ENCODE measurements at regions not wholly inside any gene's neighbourhood (a gene's known extent, or its start where the extent isn't known, plus 50 kb on each side); places are given as distances from the start of the nearest gene placed in this dataset.

GRCh38 chr5:29524227-29524626 is 1669.3 kb upstream of the CDH6 start:
- no peak for DNase-seq (ENCODE audit: low spot score)
- intact Hi-C loops (cut with micrococcal nuclease; ENCODE audit: unreplicated experiment), result no loop called here
- POLR2A ChIA-PET, result no interaction called here
- BruUV-seq (replicated peaks), result no TSS peak
- H3K4me1 ChIP-seq (ENCODE audit: insufficient read depth, low read length, poor library complexity, severe bottlenecking), result no peaks in the 10 kb centered on the region
- H3K4me2 ChIP-seq (ENCODE audit: low read length), result no peak overlapping the region
- TF ChIP-seq, protein P1, sequence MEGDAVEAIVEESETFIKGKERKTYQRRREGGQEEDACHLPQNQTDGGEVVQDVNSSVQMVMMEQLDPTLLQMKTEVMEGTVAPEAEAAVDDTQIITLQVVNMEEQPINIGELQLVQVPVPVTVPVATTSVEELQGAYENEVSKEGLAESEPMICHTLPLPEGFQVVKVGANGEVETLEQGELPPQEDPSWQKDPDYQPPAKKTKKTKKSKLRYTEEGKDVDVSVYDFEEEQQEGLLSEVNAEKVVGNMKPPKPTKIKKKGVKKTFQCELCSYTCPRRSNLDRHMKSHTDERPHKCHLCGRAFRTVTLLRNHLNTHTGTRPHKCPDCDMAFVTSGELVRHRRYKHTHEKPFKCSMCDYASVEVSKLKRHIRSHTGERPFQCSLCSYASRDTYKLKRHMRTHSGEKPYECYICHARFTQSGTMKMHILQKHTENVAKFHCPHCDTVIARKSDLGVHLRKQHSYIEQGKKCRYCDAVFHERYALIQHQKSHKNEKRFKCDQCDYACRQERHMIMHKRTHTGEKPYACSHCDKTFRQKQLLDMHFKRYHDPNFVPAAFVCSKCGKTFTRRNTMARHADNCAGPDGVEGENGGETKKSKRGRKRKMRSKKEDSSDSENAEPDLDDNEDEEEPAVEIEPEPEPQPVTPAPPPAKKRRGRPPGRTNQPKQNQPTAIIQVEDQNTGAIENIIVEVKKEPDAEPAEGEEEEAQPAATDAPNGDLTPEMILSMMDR (conservative IDR thresholded peaks at IDR 0.05; ENCODE audit: low read length), result no peak
- no peak for TF ChIP-seq EZH2phosphoT487 (IDR thresholded peaks at IDR 0.05; ENCODE audit: borderline replicate concordance, low read depth, low read length)
- H3K36me3 ChIP-seq (ENCODE audit: insufficient read depth, low read length), result no peaks in the 10 kb centered on the region
- no peak overlapping the region for H3K4me3 ChIP-seq (ENCODE audit: low read depth, low read length, poor library complexity, severe bottlenecking)
- no peak overlapping the region for H2AFZ ChIP-seq (ENCODE audit: low read length)
- H3K79me2 ChIP-seq (ENCODE audit: insufficient read depth, low read depth, low read length), result no peaks in the 10 kb centered on the region
- CTCF ChIA-PET (ENCODE audit: unreplicated experiment), result no interaction called here
- no peaks in the 10 kb centered on the region for H4K20me1 ChIP-seq (ENCODE audit: insufficient read depth, low read length)
- H3K9me2 ChIP-seq (ENCODE audit: insufficient read depth, low read length), result no peaks in the 10 kb centered on the region
- H3K9me3 ChIP-seq (ENCODE audit: low read length), result 0 out of 2 replicates have a peak, but pooled peaks cover 8% of the 10 kb centered on the region
- H3K27ac ChIP-seq (ENCODE audit: low read depth, low read length, poor library complexity, severe bottlenecking), result no peak overlapping the region

GRCh38 chr5:29518176-29518575 is 1675.3 kb upstream of the CDH6 start:
- no TSS peak for BruUV-seq (replicated peaks)

GRCh38 chr5:29516224-29516623 is 1677.3 kb upstream of the CDH6 start:
- Histone ChIP-seq H3K4me2 (ENCODE audit: low read length) (no peak overlapping the region), H3K9me2 (ENCODE audit: insufficient read depth, low read length) (no peaks in the 10 kb centered on the region), H3K4me1 (ENCODE audit: insufficient read depth, low read length, poor library complexity, severe bottlenecking) (no peaks in the 10 kb centered on the region), H3K4me3 (ENCODE audit: low read depth, low read length, poor library complexity, severe bottlenecking) (no peak overlapping the region), H3K36me3 (ENCODE audit: insufficient read depth, low read length) (no peaks in the 10 kb centered on the region), H4K20me1 (ENCODE audit: insufficient read depth, low read length) (no peaks in the 10 kb centered on the region), H3K27ac (ENCODE audit: low read depth, low read length, poor library complexity, severe bottlenecking) (no peak overlapping the region), H3K9me3 (ENCODE audit: low read length) (peaks cover 5% of the 10 kb centered on the region; the same call in 1 of the 2 replicates), H3K79me2 (ENCODE audit: insufficient read depth, low read depth, low read length) (no peaks in the 10 kb centered on the region), H2AFZ (ENCODE audit: low read length) (no peak overlapping the region)
- no peak for DNase-seq (ENCODE audit: low spot score)
- intact Hi-C loops (cut with micrococcal nuclease; ENCODE audit: unreplicated experiment), result no loop called here
- ChIA-PET CTCF (ENCODE audit: unreplicated experiment) (no interaction called here), POLR2A (no interaction called here)
- TF ChIP-seq EZH2phosphoT487 (IDR thresholded peaks at IDR 0.05; ENCODE audit: borderline replicate concordance, low read depth, low read length), result no peak
- TF ChIP-seq, protein P1 (conservative IDR thresholded peaks at IDR 0.05; ENCODE audit: low read length), result no peak
- BruUV-seq (replicated peaks), result no TSS peak

More at GRCh38 chr5:29518176-29518575, 1675.3 kb upstream of the CDH6 start:
- no peaks in the 10 kb centered on the region for H3K9me2 ChIP-seq (ENCODE audit: insufficient read depth, low read length)
- no peak overlapping the region for H2AFZ ChIP-seq (ENCODE audit: low read length)
- H3K4me3 ChIP-seq (ENCODE audit: low read depth, low read length, poor library complexity, severe bottlenecking), result no peak overlapping the region
- H3K9me3 ChIP-seq (ENCODE audit: low read length), result peaks cover 5% of the 10 kb centered on the region; the same call in 1 of the 2 replicates
- no peak for DNase-seq (ENCODE audit: low spot score)
- H3K4me2 ChIP-seq (ENCODE audit: low read length), result no peak overlapping the region
- H3K36me3 ChIP-seq (ENCODE audit: insufficient read depth, low read length), result no peaks in the 10 kb centered on the region
- POLR2A ChIA-PET, result no interaction called here
- TF ChIP-seq, protein P1 (conservative IDR thresholded peaks at IDR 0.05; ENCODE audit: low read length), result no peak
- TF ChIP-seq EZH2phosphoT487 (IDR thresholded peaks at IDR 0.05; ENCODE audit: borderline replicate concordance, low read depth, low read length), result no peak
- no peaks in the 10 kb centered on the region for H4K20me1 ChIP-seq (ENCODE audit: insufficient read depth, low read length)
- CTCF ChIA-PET (ENCODE audit: unreplicated experiment), result no interaction called here
- H3K4me1 ChIP-seq (ENCODE audit: insufficient read depth, low read length, poor library complexity, severe bottlenecking), result no peaks in the 10 kb centered on the region
- no peak overlapping the region for H3K27ac ChIP-seq (ENCODE audit: low read depth, low read length, poor library complexity, severe bottlenecking)
- no peaks in the 10 kb centered on the region for H3K79me2 ChIP-seq (ENCODE audit: insufficient read depth, low read depth, low read length)
- intact Hi-C loops (cut with micrococcal nuclease; ENCODE audit: unreplicated experiment), result no loop called here

Measured in OCI-LY7 (cell line).